ENCODE measurements at regions not wholly inside any gene's neighbourhood (a gene's known extent, or its start where the extent isn't known, plus 50 kb on each side); places are given as distances from the start of the nearest gene placed in this dataset.

DNA sequence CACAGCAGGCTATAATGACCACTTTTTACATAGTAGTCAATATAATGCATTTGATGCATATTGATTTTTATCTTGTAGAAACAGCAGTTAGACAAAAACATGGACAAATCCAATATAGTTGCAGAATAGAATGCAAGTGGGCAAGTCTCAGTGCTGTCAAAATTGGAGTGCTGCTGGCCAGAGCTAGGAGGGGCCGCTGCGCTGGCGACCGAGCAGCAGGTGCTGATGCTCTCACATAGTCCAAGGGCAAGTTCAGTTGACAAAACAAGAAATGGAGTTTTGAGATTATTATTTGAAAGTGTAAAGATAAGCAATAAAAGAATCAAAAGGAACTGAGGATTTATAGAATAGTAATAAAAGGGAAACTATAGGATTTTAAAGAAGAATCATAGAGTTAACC, 60.6 kb upstream of the CDK20 start:
- H3K23ac ChIP-seq (ENCODE audit: insufficient read length) = no peak overlapping the region

More for the DNA sequence above, 60.6 kb upstream of the CDK20 start:
- Histone ChIP-seq H4K91ac (replicated peaks; ENCODE audit: insufficient read length, low read length) (no peak overlapping the region), H3K14ac (ENCODE audit: insufficient read length) (no peak overlapping the region), H3K23me2 (ENCODE audit: low read depth, low read length) (no peaks in the 10 kb centered on the region), H4K8ac (ENCODE audit: extremely low read depth, insufficient read depth, low read length) (no peak overlapping the region), H3K4me1 (replicated peaks in 1 of 4; ENCODE audit: control insufficient read depth in 3 of 4, insufficient read depth in 4 of 4, low read length in 3 of 4) (peaks cover 0 to 3% (median 0%) of the 10 kb centered on the region in 4 experiments; a peak in 1 of 7 replicates), H2BK5ac (ENCODE audit: low read depth, low read length) (no peak overlapping the region), H3K4me3 (ENCODE audit: extremely low read depth in 1 of 4, insufficient read depth in 2 of 4, low read depth in 3 of 4, low read length in 4 of 4) (no peak overlapping the region), H3K27ac (ENCODE audit: low read depth, low read length) (no peak overlapping the region), H3K9me3 (ENCODE audit: insufficient read depth in 2 of 2, low read depth in 1 of 2, low read length in 1 of 2) (no peaks in the 10 kb centered on the region), H3K36me3 (ENCODE audit: control insufficient read depth in 2 of 4, insufficient read depth in 4 of 4, low read length in 3 of 4) (no peaks in the 10 kb centered on the region), H2AK5ac (ENCODE audit: low read depth, low read length) (no peak overlapping the region), H3K9ac (replicated peaks in 1 of 4; ENCODE audit: extremely low read depth in 1 of 4, low read depth in 3 of 4, low read length in 3 of 4) (no peak overlapping the region), H3K56ac (replicated peaks; ENCODE audit: insufficient read length, low read depth, low read length) (no peak overlapping the region), H4K5ac (ENCODE audit: insufficient read length, low read depth, low read length) (no peak overlapping the region), H3K18ac (ENCODE audit: extremely low read depth, low read length) (no peak overlapping the region), H3K4ac (replicated peaks; ENCODE audit: insufficient read length, low read depth, low read length) (no peak overlapping the region), H3K4me2 (ENCODE audit: insufficient read depth in 1 of 2, low read depth in 2 of 2, low read length in 2 of 2) (no peak overlapping the region), H2BK120ac (replicated peaks; ENCODE audit: low read depth, low read length) (no peak overlapping the region), H3K27me3 (replicated peaks in 1 of 4; ENCODE audit: control insufficient read depth in 3 of 4, extremely low read depth in 1 of 4, insufficient read depth in 3 of 4, low read length in 3 of 4) (no peaks in the 10 kb centered on the region), H2AFZ (ENCODE audit: low read length) (no peak overlapping the region), H2BK20ac (ENCODE audit: low read length) (no peak overlapping the region), H2BK15ac (ENCODE audit: low read length) (no peak overlapping the region), H2BK12ac (ENCODE audit: low read depth, low read length) (no peak overlapping the region), H4K20me1 (replicated peaks in 1 of 2; ENCODE audit: control insufficient read depth in 1 of 2, insufficient read depth in 2 of 2, low read length in 2 of 2) (no peaks in the 10 kb centered on the region), H3K79me2 (ENCODE audit: control insufficient read depth in 1 of 2, insufficient read depth in 2 of 2, low read length in 2 of 2) (no peaks in the 10 kb centered on the region), H3K79me1 (ENCODE audit: low read depth, low read length) (no peaks in the 10 kb centered on the region)
- DNase-seq (ENCODE audit: low read depth in 1 of 2, low spot score in 2 of 2) = no peak
- 100% methylated on average over 4 of the region's 4 CpGs; no CpG with 5 or more reads in 1 of the 2 experiments for WGBS, 2 experiments (ENCODE audit: extremely low coverage in 1 of 2, insufficient coverage in 1 of 2, insufficient read length in 1 of 2, insufficient replicate concordance in 2 of 2, low coverage in 1 of 2, low lambda C conversion rate in 2 of 2, missing lambda C conversion rate in 1 of 2)
- TF ChIP-seq POU5F1 (IDR thresholded peaks at IDR 0.05; ENCODE audit: low read depth, low read length) = no peak
- no peak for TF ChIP-seq SP1 (IDR thresholded peaks at IDR 0.05; ENCODE audit: low read depth, low read length)
- TF ChIP-seq CHD1 (IDR thresholded peaks at IDR 0.05; ENCODE audit: low read depth, low read length) = no peak
- no peak for TF ChIP-seq CBX5 (IDR thresholded peaks at IDR 0.05; ENCODE audit: low read depth, low read length)
- TF ChIP-seq EP300 (IDR thresholded peaks at IDR 0.05; ENCODE audit: borderline replicate concordance in 1 of 2, low read depth in 2 of 2, low read length in 2 of 2) = no peak
- no peak for TF ChIP-seq ZNF274 (IDR thresholded peaks at IDR 0.05; ENCODE audit: borderline replicate concordance, extremely low read depth, low read length)
- TF ChIP-seq, protein P1, sequence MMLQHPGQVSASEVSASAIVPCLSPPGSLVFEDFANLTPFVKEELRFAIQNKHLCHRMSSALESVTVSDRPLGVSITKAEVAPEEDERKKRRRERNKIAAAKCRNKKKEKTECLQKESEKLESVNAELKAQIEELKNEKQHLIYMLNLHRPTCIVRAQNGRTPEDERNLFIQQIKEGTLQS (IDR thresholded peaks at IDR 0.05; ENCODE audit: insufficient read depth, low read depth, low read length) = no peak
- TF ChIP-seq KDM5A (IDR thresholded peaks at IDR 0.05; ENCODE audit: low read length) = no peak
- TF ChIP-seq JUND (IDR thresholded peaks at IDR 0.05; ENCODE audit: low read length) = no peak
- TF ChIP-seq SIN3A (conservative IDR thresholded peaks at IDR 0.05 in 1 of 2, IDR thresholded peaks at IDR 0.05 in 1 of 2; ENCODE audit: low read depth in 1 of 2, low read length in 2 of 2) = no peak
- ChIA-PET POLR2A (ENCODE audit: partially characterized antibody) (interaction anchor here (1.6 kb wide), 1 partner anchor 19 kb away, joined by 3 read pairs; no protein-coding TSS in a partner anchor), CTCF (ENCODE audit: partially characterized antibody) (interaction anchor here (1.5 to 1.9 kb wide), 2 partner anchors 82 to 84 kb away, joined by 4 to 5 read pairs; no protein-coding TSS in a partner anchor)
- FAIRE-seq = no peak
